Neural cell (in vitro differentiated cells): ENCODE measurements at regions not wholly inside any gene's neighbourhood (a gene's known extent, or its start where the extent isn't known, plus 50 kb on each side); places are given as distances from the start of the nearest gene placed in this dataset.

ENCODE experiments used
- H2AFZ ChIP-seq: fragments of 200-600, 300-800 bp; sonication (generic), shearing (Covaris generic); 2 replicates; pipeline ENCODE4 v1.6.0; 2014; ENCODE audit warnings: low read depth, mild to moderate bottlenecking, antibody characterized with exemption, low read length, moderate library complexity
- H3F3A ChIP-seq: fragments of 200-600 bp; shearing (Covaris generic); 2 replicates; pipeline ENCODE4 v1.6.1; 2016; ENCODE audit warnings: mild to moderate bottlenecking, moderate library complexity, mixed read lengths, antibody characterized with exemption, low read length; ENCODE audit not compliant: insufficient read depth, poor library complexity, severe bottlenecking
- H3K27ac ChIP-seq: fragments of 200-600, 300-800 bp; sonication (generic), shearing (Covaris generic); 2 replicates; pipeline ENCODE4 v1.5.1; 2014; ENCODE audit warnings: mild to moderate bottlenecking, low read length, moderate library complexity
- H3K27me3 ChIP-seq: fragments of 300-800, 200-600 bp; sonication (generic), shearing (Covaris generic); 2 replicates; pipeline ENCODE4 v1.6.0; 2014; ENCODE audit warnings: mild to moderate bottlenecking, low read depth, low read length, moderate library complexity; ENCODE audit not compliant: insufficient read depth
- H3K36me3 ChIP-seq: fragments of 300-800, 200-600 bp; sonication (generic), shearing (Covaris generic); 2 replicates; pipeline ENCODE4 v1.5.1; 2014; ENCODE audit warnings: mild to moderate bottlenecking, antibody characterized with exemption, low read length, moderate library complexity; ENCODE audit not compliant: insufficient read depth
- H3K4me2 ChIP-seq: fragments of 300-800, 200-600 bp; sonication (generic), shearing (Covaris generic); 2 replicates; pipeline ENCODE4 v1.6.0; 2014; ENCODE audit warnings: mild to moderate bottlenecking, low read length
- H3K4me3 ChIP-seq: fragments of 300-800, 200-600 bp; sonication (generic), shearing (Covaris generic); 2 replicates; pipeline ENCODE4 v1.5.1; 2014; ENCODE audit warnings: mild to moderate bottlenecking, low read length, moderate library complexity
- H3K79me2 ChIP-seq: fragments of 200-600 bp; shearing (Covaris generic); replicated peaks from 2 replicates; pipeline ENCODE4 v1.6.0; 2014; ENCODE audit warnings: mild to moderate bottlenecking, low read length, moderate library complexity; ENCODE audit not compliant: insufficient read depth
- H3K9ac ChIP-seq: fragments of 300-800, 200-600 bp; sonication (generic), shearing (Covaris generic); 2 replicates; pipeline ENCODE4 v1.6.1; 2016; ENCODE audit warnings: mild to moderate bottlenecking, low read length, mixed read lengths
- H3K9me2 ChIP-seq: fragments of 200-600 bp; shearing (Covaris generic); 2 replicates; pipeline ENCODE4 v1.6.1; 2016; ENCODE audit warnings: mild to moderate bottlenecking, low read length, mixed read lengths; ENCODE audit not compliant: insufficient read depth
- H3K9me3 ChIP-seq: fragments of 200-600, 300-800 bp; sonication (generic), shearing (Covaris generic); 2 replicates; pipeline ENCODE4 v1.6.1; 2016; ENCODE audit warnings: mild to moderate bottlenecking, mixed run types, low read length, moderate library complexity, mixed read lengths
- H4K20me1 ChIP-seq: fragments of 200-600 bp; shearing (Covaris generic); 2 replicates; pipeline ENCODE4 v1.6.1; 2016; ENCODE audit warnings: mild to moderate bottlenecking, mixed run types; ENCODE audit not compliant: insufficient read depth
- EP300 ChIP-seq: fragments of 450-650 bp; conservative IDR thresholded peaks from 2 replicates; pipeline ENCODE4 v1.6.1; 2014; ENCODE audit warnings: antibody characterized with exemption, mild to moderate bottlenecking, moderate library complexity; ENCODE audit not compliant: poor library complexity, severe bottlenecking
- EZH2 ChIP-seq: fragments of 200-600, 300-800 bp; shearing (Covaris generic), sonication (generic); IDR thresholded peaks from 2 replicates; pipeline ENCODE4 v1.6.1; 2014; ENCODE audit warnings: antibody characterized with exemption, low read length, borderline replicate concordance, mild to moderate bottlenecking; ENCODE audit not compliant: insufficient read depth, poor library complexity, severe bottlenecking
- MXI1 ChIP-seq: fragments of 450-650 bp; conservative IDR thresholded peaks from 2 replicates; pipeline ENCODE4 v1.6.1; 2014; ENCODE audit warnings: antibody characterized with exemption, mild to moderate bottlenecking; ENCODE audit not compliant: poor library complexity, severe bottlenecking
- POLR2AphosphoS5 ChIP-seq: IDR thresholded peaks from 2 replicates; pipeline ENCODE4 v1.6.1; 2012
- RAD21 ChIP-seq: fragments of 450-650 bp; conservative IDR thresholded peaks from 2 replicates; pipeline ENCODE4 v1.6.1; 2014; ENCODE audit warnings: antibody characterized with exemption, mild to moderate bottlenecking, moderate library complexity
- SMC3 ChIP-seq: fragments of 450-650 bp; conservative IDR thresholded peaks from 2 replicates; pipeline ENCODE4 v1.6.1; 2014; ENCODE audit warnings: antibody characterized with exemption, mild to moderate bottlenecking, moderate library complexity; ENCODE audit not compliant: poor library complexity
- TAF1 ChIP-seq: IDR thresholded peaks from 2 replicates; pipeline ENCODE4 v1.6.1; 2012; ENCODE audit warnings: low read depth
- TF ChIP-seq, protein P1 (sequence below): IDR thresholded peaks from 2 replicates; pipeline ENCODE4 v1.6.1; 2012; ENCODE audit warnings: borderline replicate concordance
- TF ChIP-seq, protein P2 (sequence below): fragments of 450-650 bp; IDR thresholded peaks from 2 replicates; pipeline ENCODE4 v1.5.1; 2014; ENCODE audit warnings: antibody characterized with exemption, mild to moderate bottlenecking, moderate library complexity; ENCODE audit not compliant: poor library complexity, severe bottlenecking

DNA sequence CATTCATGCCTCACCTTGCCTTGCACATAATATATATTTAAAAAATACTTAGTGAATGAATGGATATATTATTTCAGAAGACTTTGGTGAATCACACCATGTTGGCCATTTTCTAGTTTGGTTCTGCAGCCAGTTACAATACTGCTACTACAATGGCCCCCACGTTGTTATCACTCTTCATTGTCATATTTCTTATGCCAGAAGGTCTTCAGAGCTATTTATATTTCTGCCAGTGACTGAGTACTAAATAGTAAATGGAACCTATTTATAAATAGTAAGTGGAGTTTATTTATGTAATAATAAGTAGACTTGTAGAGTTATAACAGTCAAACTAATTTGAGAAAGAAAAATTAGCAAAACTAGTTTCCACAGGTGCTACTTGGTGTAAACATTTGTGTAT lies 516.6 kb upstream of the SYT4 start:
- Histone ChIP-seq H3K9me2 (no peaks in the 10 kb centered on the region), H3K9ac (no peak overlapping the region), H3K4me3 (no peak overlapping the region), H3K79me2 (no peaks in the 10 kb centered on the region), H3K27ac (no peak overlapping the region), H3K27me3 (no peaks in the 10 kb centered on the region), H4K20me1 (no peaks in the 10 kb centered on the region), H3K36me3 (no peaks in the 10 kb centered on the region), H3F3A (no peaks in the 10 kb centered on the region), H3K4me2 (no peak overlapping the region), H3K9me3 (no peaks in the 10 kb centered on the region), H2AFZ (no peak overlapping the region)
- TF ChIP-seq MXI1 (no peak), RAD21 (no peak), TAF1 (no peak), SMC3 (no peak)
- TF ChIP-seq, protein P1, sequence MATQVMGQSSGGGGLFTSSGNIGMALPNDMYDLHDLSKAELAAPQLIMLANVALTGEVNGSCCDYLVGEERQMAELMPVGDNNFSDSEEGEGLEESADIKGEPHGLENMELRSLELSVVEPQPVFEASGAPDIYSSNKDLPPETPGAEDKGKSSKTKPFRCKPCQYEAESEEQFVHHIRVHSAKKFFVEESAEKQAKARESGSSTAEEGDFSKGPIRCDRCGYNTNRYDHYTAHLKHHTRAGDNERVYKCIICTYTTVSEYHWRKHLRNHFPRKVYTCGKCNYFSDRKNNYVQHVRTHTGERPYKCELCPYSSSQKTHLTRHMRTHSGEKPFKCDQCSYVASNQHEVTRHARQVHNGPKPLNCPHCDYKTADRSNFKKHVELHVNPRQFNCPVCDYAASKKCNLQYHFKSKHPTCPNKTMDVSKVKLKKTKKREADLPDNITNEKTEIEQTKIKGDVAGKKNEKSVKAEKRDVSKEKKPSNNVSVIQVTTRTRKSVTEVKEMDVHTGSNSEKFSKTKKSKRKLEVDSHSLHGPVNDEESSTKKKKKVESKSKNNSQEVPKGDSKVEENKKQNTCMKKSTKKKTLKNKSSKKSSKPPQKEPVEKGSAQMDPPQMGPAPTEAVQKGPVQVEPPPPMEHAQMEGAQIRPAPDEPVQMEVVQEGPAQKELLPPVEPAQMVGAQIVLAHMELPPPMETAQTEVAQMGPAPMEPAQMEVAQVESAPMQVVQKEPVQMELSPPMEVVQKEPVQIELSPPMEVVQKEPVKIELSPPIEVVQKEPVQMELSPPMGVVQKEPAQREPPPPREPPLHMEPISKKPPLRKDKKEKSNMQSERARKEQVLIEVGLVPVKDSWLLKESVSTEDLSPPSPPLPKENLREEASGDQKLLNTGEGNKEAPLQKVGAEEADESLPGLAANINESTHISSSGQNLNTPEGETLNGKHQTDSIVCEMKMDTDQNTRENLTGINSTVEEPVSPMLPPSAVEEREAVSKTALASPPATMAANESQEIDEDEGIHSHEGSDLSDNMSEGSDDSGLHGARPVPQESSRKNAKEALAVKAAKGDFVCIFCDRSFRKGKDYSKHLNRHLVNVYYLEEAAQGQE: no peak

DNA sequence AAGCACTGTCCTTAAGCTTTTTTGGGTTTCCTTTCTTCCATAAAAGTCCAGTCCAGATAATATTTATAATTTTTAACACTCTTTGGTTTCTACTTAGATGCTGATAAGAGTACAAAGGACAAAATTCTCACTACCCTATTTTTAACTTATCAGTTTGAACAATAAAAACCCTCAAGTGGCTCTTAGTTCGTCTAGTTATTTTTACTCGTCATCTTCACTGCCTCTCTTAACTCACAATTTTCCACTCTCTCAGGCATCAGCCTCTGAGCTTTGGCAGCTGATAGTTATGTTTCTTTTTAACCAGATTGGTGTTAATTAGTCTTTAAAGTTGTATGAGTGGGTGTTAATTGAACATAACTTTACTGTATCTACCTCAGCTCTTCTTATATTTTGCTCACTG lies 517.1 kb upstream of the SYT4 start:
- no peak overlapping the region for H3K4me2 ChIP-seq
- no peak overlapping the region for H2AFZ ChIP-seq
- no peaks in the 10 kb centered on the region for H3F3A ChIP-seq
- no peaks in the 10 kb centered on the region for H3K9me3 ChIP-seq
- H3K79me2 ChIP-seq: no peaks in the 10 kb centered on the region
- H3K27me3 ChIP-seq: no peaks in the 10 kb centered on the region
- H3K9me2 ChIP-seq: no peaks in the 10 kb centered on the region
- no peak overlapping the region for H3K9ac ChIP-seq
- no peak overlapping the region for H3K27ac ChIP-seq
- no peaks in the 10 kb centered on the region for H3K36me3 ChIP-seq
- no peak overlapping the region for H3K4me3 ChIP-seq
- TF ChIP-seq, protein P2, sequence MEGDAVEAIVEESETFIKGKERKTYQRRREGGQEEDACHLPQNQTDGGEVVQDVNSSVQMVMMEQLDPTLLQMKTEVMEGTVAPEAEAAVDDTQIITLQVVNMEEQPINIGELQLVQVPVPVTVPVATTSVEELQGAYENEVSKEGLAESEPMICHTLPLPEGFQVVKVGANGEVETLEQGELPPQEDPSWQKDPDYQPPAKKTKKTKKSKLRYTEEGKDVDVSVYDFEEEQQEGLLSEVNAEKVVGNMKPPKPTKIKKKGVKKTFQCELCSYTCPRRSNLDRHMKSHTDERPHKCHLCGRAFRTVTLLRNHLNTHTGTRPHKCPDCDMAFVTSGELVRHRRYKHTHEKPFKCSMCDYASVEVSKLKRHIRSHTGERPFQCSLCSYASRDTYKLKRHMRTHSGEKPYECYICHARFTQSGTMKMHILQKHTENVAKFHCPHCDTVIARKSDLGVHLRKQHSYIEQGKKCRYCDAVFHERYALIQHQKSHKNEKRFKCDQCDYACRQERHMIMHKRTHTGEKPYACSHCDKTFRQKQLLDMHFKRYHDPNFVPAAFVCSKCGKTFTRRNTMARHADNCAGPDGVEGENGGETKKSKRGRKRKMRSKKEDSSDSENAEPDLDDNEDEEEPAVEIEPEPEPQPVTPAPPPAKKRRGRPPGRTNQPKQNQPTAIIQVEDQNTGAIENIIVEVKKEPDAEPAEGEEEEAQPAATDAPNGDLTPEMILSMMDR: no peak
- TF ChIP-seq TAF1 (no peak), SMC3 (no peak), EP300 (no peak), POLR2AphosphoS5 (no peak), MXI1 (no peak), EZH2 (no peak), RAD21 (no peak)
- TF ChIP-seq, protein P1: no peak
- no peaks in the 10 kb centered on the region for H4K20me1 ChIP-seq
